H9 (cell line): ENCODE measurements at regions not wholly inside any gene's neighbourhood (a gene's known extent, or its start where the extent isn't known, plus 50 kb on each side); places are given as distances from the start of the nearest gene placed in this dataset.

Source experiments
- DNase-seq: peaks from one replicate; pipeline ENCODE4 v3.0.0-alpha.2; 2017
- H2AFZ ChIP-seq: one replicate; pipeline ENCODE4 v1.6.1; 2013; ENCODE audit warnings: mild to moderate bottlenecking, low read length, control low read depth, moderate library complexity
- H2AK5ac ChIP-seq: 2 replicates; pipeline ENCODE4 v1.6.1; 2013; ENCODE audit warnings: low read length, control low read depth, mixed read lengths; ENCODE audit not compliant: insufficient read length
- H2BK120ac ChIP-seq: one replicate; pipeline ENCODE4 v1.6.1; 2013; ENCODE audit warnings: low read depth, mild to moderate bottlenecking, low read length, control low read depth, inconsistent platforms; ENCODE audit not compliant: poor library complexity, severe bottlenecking
- H2BK12ac ChIP-seq: 2 replicates; pipeline ENCODE4 v1.6.1; 2013; ENCODE audit warnings: low read length, control low read depth, mixed read lengths, low read depth; ENCODE audit not compliant: insufficient read length
- H2BK15ac ChIP-seq: 2 replicates; pipeline ENCODE4 v1.6.1; 2013; ENCODE audit warnings: low read depth, low read length, control low read depth
- H2BK20ac ChIP-seq: one replicate; pipeline ENCODE4 v1.6.1; 2013; ENCODE audit warnings: low read depth, mild to moderate bottlenecking, low read length, control low read depth, inconsistent platforms; ENCODE audit not compliant: poor library complexity, severe bottlenecking
- H2BK5ac ChIP-seq: 2 replicates; pipeline ENCODE4 v1.6.1; 2013; ENCODE audit warnings: low read length, control low read depth, mixed read lengths; ENCODE audit not compliant: insufficient read length
- H3K14ac ChIP-seq: 2 replicates; pipeline ENCODE4 v1.6.1; 2013; ENCODE audit warnings: low read length, control low read depth; ENCODE audit not compliant: insufficient read depth
- H3K18ac ChIP-seq: 2 replicates; pipeline ENCODE4 v1.6.1; 2013; ENCODE audit warnings: low read depth, mild to moderate bottlenecking, mixed read lengths, low read length, control low read depth; ENCODE audit not compliant: insufficient read length
- H3K23ac ChIP-seq: 2 replicates; pipeline ENCODE4 v1.6.1; 2013; ENCODE audit warnings: low read length, control low read depth, mixed read lengths, low read depth; ENCODE audit not compliant: insufficient read length
- H3K23me2 ChIP-seq: 2 replicates; pipeline ENCODE4 v1.6.1; 2013; ENCODE audit warnings: low read depth, mild to moderate bottlenecking, mixed read lengths, low read length, control low read depth; ENCODE audit not compliant: insufficient read length, poor library complexity, severe bottlenecking
- H3K27ac ChIP-seq: 2 replicates; pipeline ENCODE4 v1.5.1; 2013; ENCODE audit warnings: low read length, control low read depth, mixed read lengths, low read depth; ENCODE audit not compliant: insufficient read length
- H3K27me3 ChIP-seq: 2 replicates; pipeline ENCODE4 v1.6.1; 2013; ENCODE audit warnings: low read length, control low read depth, inconsistent platforms; ENCODE audit not compliant: insufficient read depth
- H3K4ac ChIP-seq: 2 replicates; pipeline ENCODE4 v1.6.1; 2013; ENCODE audit warnings: low read depth, mild to moderate bottlenecking, control low read depth, inconsistent platforms, low read length, moderate library complexity
- H3K4me1 ChIP-seq: 2 replicates; pipeline ENCODE4 v1.6.1; 2013; ENCODE audit warnings: low read length, control low read depth, inconsistent platforms; ENCODE audit not compliant: insufficient read depth
- H3K4me2 ChIP-seq: 2 replicates; pipeline ENCODE4 v1.6.1; 2013; ENCODE audit warnings: low read length, control low read depth, mixed read lengths; ENCODE audit not compliant: insufficient read length, insufficient read depth
- H3K56ac ChIP-seq: 2 replicates; pipeline ENCODE4 v1.6.1; 2013; ENCODE audit warnings: low read depth, mild to moderate bottlenecking, mixed read lengths, low read length, control low read depth; ENCODE audit not compliant: insufficient read length
- H3K79me1 ChIP-seq: 2 replicates; pipeline ENCODE4 v1.6.1; 2013; ENCODE audit warnings: low read depth, mild to moderate bottlenecking, moderate library complexity, low read length, control low read depth, inconsistent platforms; ENCODE audit not compliant: insufficient read depth, poor library complexity, severe bottlenecking
- H3K79me2 ChIP-seq: 2 replicates; pipeline ENCODE4 v1.6.1; 2013; ENCODE audit warnings: low read length, control low read depth, inconsistent platforms; ENCODE audit not compliant: insufficient read depth
- H3K9ac ChIP-seq: 2 replicates; pipeline ENCODE4 v1.6.1; 2013; ENCODE audit warnings: low read length, control low read depth, mixed read lengths; ENCODE audit not compliant: insufficient read length; ENCODE audit errors: extremely low read depth
- H3K9me3 ChIP-seq: one replicate; pipeline ENCODE4 v1.6.1; 2013; ENCODE audit warnings: low read depth, low read length, inconsistent platforms; ENCODE audit not compliant: control insufficient read depth
- H3T11ph ChIP-seq: one replicate; pipeline ENCODE4 v1.6.1; 2013; ENCODE audit warnings: mild to moderate bottlenecking, low read length, control low read depth, inconsistent platforms
- H4K20me1 ChIP-seq: one replicate; pipeline ENCODE4 v1.6.1; 2013; ENCODE audit not compliant: control insufficient read depth, insufficient read length, insufficient read depth
- H4K5ac ChIP-seq: 2 replicates; pipeline ENCODE4 v1.6.1; 2013; ENCODE audit warnings: low read depth, mild to moderate bottlenecking, mixed read lengths, low read length, control low read depth; ENCODE audit not compliant: insufficient read length
- H4K8ac ChIP-seq: replicated peaks from 2 replicates; pipeline ENCODE4 v1.6.1; 2013; ENCODE audit warnings: low read length, control low read depth, mixed read lengths, low read depth; ENCODE audit not compliant: insufficient read length
- H4K91ac ChIP-seq: 2 replicates; pipeline ENCODE4 v1.6.1; 2013; ENCODE audit warnings: low read depth, mild to moderate bottlenecking, moderate library complexity, mixed read lengths, low read length, control low read depth; ENCODE audit not compliant: insufficient read length
- H3K27ac Mint-ChIP-seq, 3 experiments: 2 replicates in 2 of 3; 3 replicates in 1 of 3; pipeline ENCODE4 v1.8.0; 2020 to 2021; ENCODE audit warnings: mixed read lengths in 3 of 3, mild to moderate bottlenecking in 1 of 3, moderate library complexity in 1 of 3
- H3K27me3 Mint-ChIP-seq: 2 replicates; pipeline ENCODE4 v1.8.0; 2021; ENCODE audit warnings: low read depth, mild to moderate bottlenecking, moderate library complexity, mixed read lengths
- H3K36me3 Mint-ChIP-seq, 3 experiments: 2 replicates in 2 of 3; 3 replicates in 1 of 3; pipeline ENCODE4 v1.8.0; 2020 to 2021; ENCODE audit warnings: low read depth in 3 of 3, mixed read lengths in 3 of 3; ENCODE audit not compliant: insufficient read depth in 1 of 3
- H3K4me1 Mint-ChIP-seq, 2 experiments: 2 replicates each; pipeline ENCODE4 v1.8.0; 2020; ENCODE audit warnings: mixed read lengths in 2 of 2
- H3K4me3 Mint-ChIP-seq, 2 experiments: 2 replicates in 1 of 2; 3 replicates in 1 of 2; pipeline ENCODE4 v1.8.0; 2020 to 2021; ENCODE audit warnings: mild to moderate bottlenecking in 2 of 2, mixed read lengths in 2 of 2, moderate library complexity in 1 of 2
- H3K9me3 Mint-ChIP-seq, 2 experiments: 2 replicates in 1 of 2; 3 replicates in 1 of 2; pipeline ENCODE4 v1.8.0; 2020; ENCODE audit warnings: mild to moderate bottlenecking in 2 of 2, mixed read lengths in 2 of 2, moderate library complexity in 1 of 2
- WGBS: extraction: QIAGEN DNeasy Blood & Tissue Kit; methylation state at CpG from one replicate; pipeline ENCODE4 v1.1.7; 2013; ENCODE audit warnings: missing lambda C conversion rate, low lambda C conversion rate, mixed read lengths; ENCODE audit not compliant: insufficient read length; ENCODE audit errors: extremely low coverage; 5-methylcytosine and 5-hydroxymethylcytosine counted together
- TF ChIP-seq, protein P1 (sequence below): fragments of 200-600 bp; sonication (generic); conservative IDR thresholded peaks from 3 replicates; pipeline ENCODE4 v1.8.0; 2021; ENCODE audit warnings: antibody characterized with exemption, mild to moderate bottlenecking

DNA sequence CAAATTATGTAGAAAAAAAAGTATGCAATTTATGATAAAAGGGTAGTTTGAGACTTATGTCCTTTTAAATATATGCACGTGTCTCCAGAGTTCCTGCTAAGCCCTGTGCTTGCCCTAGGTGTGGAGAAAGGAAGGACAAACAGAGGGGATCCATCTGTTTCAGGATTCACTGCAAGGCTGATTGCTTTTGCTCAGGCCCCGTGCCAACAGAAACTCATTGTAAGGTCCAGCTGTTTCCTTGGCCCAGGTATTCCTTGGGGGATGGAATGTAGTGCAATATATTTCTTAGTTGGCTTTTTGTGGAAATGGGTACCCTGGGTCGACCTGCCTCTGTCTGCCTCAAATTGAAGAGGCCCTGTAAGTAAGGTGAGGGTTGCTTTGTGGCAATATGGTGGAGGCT, 268.6 kb upstream of the CLINT1 start:
- no peaks in the 10 kb centered on the region for H3K9me3 Mint-ChIP-seq
- Histone ChIP-seq H2BK20ac (no peak overlapping the region), H2BK15ac (no peak overlapping the region), H4K91ac (no peak overlapping the region), H3K27me3 (no peaks in the 10 kb centered on the region), H3K4me1 (peaks cover 3% of the 10 kb centered on the region; the same call in 1 of the 2 replicates), H4K20me1 (no peaks in the 10 kb centered on the region), H3K79me1 (no peaks in the 10 kb centered on the region), H3K14ac (no peak overlapping the region), H4K5ac (no peak overlapping the region), H2BK12ac (no peak overlapping the region), H2BK5ac (no peak overlapping the region), H3K9ac (no peak overlapping the region), H2AFZ (no peak overlapping the region), H2BK120ac (no peak overlapping the region), H4K8ac (no peak overlapping the region), H2AK5ac (no peak overlapping the region), H3K4me2 (no peak overlapping the region), H3K23ac (no peak overlapping the region), H3K9me3 (no peaks in the 10 kb centered on the region), H3K4ac (no peak overlapping the region), H3K18ac (no peak overlapping the region), H3K23me2 (no peaks in the 10 kb centered on the region), H3K79me2 (no peaks in the 10 kb centered on the region), H3K56ac (no peak overlapping the region), H3T11ph (no peak overlapping the region), H3K27ac (no peak overlapping the region)
- H3K4me3 Mint-ChIP-seq, result no peak overlapping the region
- WGBS, result no CpG with 5 or more reads among the region's 3 CpGs
- peaks cover 25 to 30% of the 10 kb centered on the region in 2 experiments for H3K4me1 Mint-ChIP-seq
- TF ChIP-seq, protein P1, sequence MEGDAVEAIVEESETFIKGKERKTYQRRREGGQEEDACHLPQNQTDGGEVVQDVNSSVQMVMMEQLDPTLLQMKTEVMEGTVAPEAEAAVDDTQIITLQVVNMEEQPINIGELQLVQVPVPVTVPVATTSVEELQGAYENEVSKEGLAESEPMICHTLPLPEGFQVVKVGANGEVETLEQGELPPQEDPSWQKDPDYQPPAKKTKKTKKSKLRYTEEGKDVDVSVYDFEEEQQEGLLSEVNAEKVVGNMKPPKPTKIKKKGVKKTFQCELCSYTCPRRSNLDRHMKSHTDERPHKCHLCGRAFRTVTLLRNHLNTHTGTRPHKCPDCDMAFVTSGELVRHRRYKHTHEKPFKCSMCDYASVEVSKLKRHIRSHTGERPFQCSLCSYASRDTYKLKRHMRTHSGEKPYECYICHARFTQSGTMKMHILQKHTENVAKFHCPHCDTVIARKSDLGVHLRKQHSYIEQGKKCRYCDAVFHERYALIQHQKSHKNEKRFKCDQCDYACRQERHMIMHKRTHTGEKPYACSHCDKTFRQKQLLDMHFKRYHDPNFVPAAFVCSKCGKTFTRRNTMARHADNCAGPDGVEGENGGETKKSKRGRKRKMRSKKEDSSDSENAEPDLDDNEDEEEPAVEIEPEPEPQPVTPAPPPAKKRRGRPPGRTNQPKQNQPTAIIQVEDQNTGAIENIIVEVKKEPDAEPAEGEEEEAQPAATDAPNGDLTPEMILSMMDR, result no peak
- H3K27me3 Mint-ChIP-seq, result peaks cover 2% of the 10 kb centered on the region
- no peak overlapping the region for H3K27ac Mint-ChIP-seq
- DNase-seq, result no peak
- H3K36me3 Mint-ChIP-seq, result no peaks in the 10 kb centered on the region
